ENCODE measurements at regions not wholly inside any gene's neighbourhood (a gene's known extent, or its start where the extent isn't known, plus 50 kb on each side); places are given as distances from the start of the nearest gene placed in this dataset.

DNA sequence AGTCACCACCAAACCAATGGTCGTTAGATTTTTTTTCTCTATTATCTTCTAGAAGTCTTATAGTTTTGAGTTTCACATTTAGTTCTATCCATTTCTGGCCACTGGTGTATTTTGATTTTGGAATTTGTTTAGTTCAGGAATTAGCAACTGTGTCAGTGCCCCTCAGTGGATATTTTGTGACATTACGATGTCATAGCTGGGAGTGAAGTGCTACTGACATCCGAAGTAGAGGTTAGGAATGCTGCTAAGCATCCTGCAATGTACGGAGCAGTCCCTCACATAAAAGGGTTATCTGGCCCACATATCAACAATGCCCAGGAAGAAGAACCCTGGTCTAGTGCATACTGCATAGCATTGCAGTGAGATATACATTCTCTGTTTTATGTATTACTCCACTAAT, 157.4 kb upstream of the RGPD4 start:
- Histone ChIP-seq H3K4me3 (ENCODE audit: low read length) (no peak overlapping the region), H4K20me1 (ENCODE audit: insufficient read depth, low read depth, low read length) (no peaks in the 10 kb centered on the region), H3K36me3 (ENCODE audit: insufficient read depth, low read length) (no peaks in the 10 kb centered on the region), H3K4me2 (ENCODE audit: low read depth, low read length, poor library complexity, severe bottlenecking) (no peak overlapping the region), H3K9me2 (replicated peaks; ENCODE audit: insufficient read depth, low read length) (no peaks in the 10 kb centered on the region), H3K9ac (ENCODE audit: low read length) (no peak overlapping the region), H3K27me3 (ENCODE audit: low read length) (no peaks in the 10 kb centered on the region), H2AFZ (ENCODE audit: low read length) (no peak overlapping the region), H3K4me1 (ENCODE audit: low read length) (no peaks in the 10 kb centered on the region), H3K79me2 (ENCODE audit: low read length) (no peaks in the 10 kb centered on the region), H3K27ac (ENCODE audit: low read length) (no peak overlapping the region), H3K9me3 (ENCODE audit: low read length) (no peaks in the 10 kb centered on the region)
- DNase-seq, result no peak

DNA sequence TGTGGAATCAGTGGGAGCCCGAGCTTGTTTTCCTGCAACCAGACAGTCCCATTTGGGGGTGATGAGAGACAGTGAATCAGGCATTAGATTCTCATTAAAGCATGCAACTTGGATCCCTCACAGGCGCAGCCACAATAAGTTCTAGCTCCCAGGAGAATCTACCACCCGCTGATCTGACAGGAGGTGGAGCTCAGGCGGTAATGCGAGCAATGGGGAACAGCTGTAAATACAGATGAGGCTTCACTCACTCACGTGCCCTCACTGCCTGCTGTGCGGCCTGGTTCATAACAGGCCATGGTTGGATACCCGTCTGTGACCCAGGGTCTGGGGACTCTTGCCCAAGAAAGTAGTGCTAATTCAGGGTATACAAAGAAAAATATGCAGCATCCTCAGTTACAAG, 144.8 kb upstream of the RGPD4 start:
- H3K4me2 ChIP-seq (ENCODE audit: low read depth, low read length, poor library complexity, severe bottlenecking), result no peak overlapping the region
- H3K27me3 ChIP-seq (ENCODE audit: low read length), result no peaks in the 10 kb centered on the region
- H4K20me1 ChIP-seq (ENCODE audit: insufficient read depth, low read depth, low read length), result no peaks in the 10 kb centered on the region
- DNase-seq, result no peak
- H2AFZ ChIP-seq (ENCODE audit: low read length), result no peak overlapping the region
- H3K36me3 ChIP-seq (ENCODE audit: insufficient read depth, low read length), result no peaks in the 10 kb centered on the region
- no peaks in the 10 kb centered on the region for H3K4me1 ChIP-seq (ENCODE audit: low read length)
- no peak overlapping the region for H3K4me3 ChIP-seq (ENCODE audit: low read length)
- H3K9me2 ChIP-seq (replicated peaks; ENCODE audit: insufficient read depth, low read length), result no peaks in the 10 kb centered on the region
- no peaks in the 10 kb centered on the region for H3K9me3 ChIP-seq (ENCODE audit: low read length)
- no peak overlapping the region for H3K27ac ChIP-seq (ENCODE audit: low read length)
- no peaks in the 10 kb centered on the region for H3K79me2 ChIP-seq (ENCODE audit: low read length)
- no peak overlapping the region for H3K9ac ChIP-seq (ENCODE audit: low read length)

DNA sequence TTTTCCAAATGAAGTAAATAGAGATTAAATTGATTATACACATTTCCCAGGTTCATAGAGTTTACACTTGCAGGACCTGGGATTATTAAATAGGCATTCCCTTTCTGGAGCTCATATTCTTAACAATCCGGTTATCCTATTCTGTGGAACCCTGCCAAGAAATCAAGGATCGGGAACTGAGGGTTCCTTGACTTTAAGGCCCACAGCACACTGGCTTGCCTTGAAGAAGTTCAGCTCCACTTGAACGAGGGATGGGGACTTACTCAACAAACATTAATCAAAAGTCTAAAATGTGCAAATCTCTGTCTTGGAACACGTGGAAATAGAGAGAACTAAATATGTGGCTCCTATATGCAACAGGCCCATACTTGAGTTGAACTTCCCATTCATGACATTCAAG, 142.3 kb upstream of the RGPD4 start:
- no peak for DNase-seq
- Histone ChIP-seq H3K79me2 (ENCODE audit: low read length) (no peaks in the 10 kb centered on the region), H3K4me1 (ENCODE audit: low read length) (no peaks in the 10 kb centered on the region)

DNA sequence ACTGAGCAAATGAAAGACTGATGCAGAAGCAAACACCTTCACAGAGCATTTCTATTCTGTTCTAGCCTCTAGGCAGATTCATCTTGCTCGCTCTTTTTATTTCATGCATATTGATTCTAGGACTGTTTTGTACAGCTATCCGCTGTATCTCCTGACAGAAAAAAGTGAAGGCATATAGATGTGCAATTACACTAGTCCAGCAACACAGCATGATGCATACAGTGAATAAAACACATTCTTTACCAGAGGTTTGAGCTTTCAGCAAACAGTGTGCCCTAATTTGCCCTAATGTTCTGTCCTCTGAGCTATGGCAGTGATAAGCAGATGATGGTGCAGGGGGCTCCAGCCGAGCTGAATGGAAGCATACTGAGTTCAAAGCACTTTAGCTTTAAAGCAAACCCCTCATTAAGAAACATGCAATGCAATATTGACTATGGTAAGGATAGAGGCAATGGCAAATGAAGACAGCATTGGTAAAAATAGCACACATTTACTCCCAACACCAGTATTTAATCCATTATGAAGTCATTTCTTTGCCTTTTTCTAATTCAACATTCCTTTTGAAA, 141.2 kb upstream of the RGPD4 start:
- H3K4me2 ChIP-seq (ENCODE audit: low read depth, low read length, poor library complexity, severe bottlenecking), result no peak overlapping the region
- H3K36me3 ChIP-seq (ENCODE audit: insufficient read depth, low read length), result no peaks in the 10 kb centered on the region
- no peaks in the 10 kb centered on the region for H3K4me1 ChIP-seq (ENCODE audit: low read length)
- no peaks in the 10 kb centered on the region for H3K27me3 ChIP-seq (ENCODE audit: low read length)
- H3K9me2 ChIP-seq (replicated peaks; ENCODE audit: insufficient read depth, low read length), result no peaks in the 10 kb centered on the region
- H4K20me1 ChIP-seq (ENCODE audit: insufficient read depth, low read depth, low read length), result no peaks in the 10 kb centered on the region
- H3K4me3 ChIP-seq (ENCODE audit: low read length), result no peak overlapping the region
- no peak overlapping the region for H2AFZ ChIP-seq (ENCODE audit: low read length)
- no peaks in the 10 kb centered on the region for H3K9me3 ChIP-seq (ENCODE audit: low read length)
- no peak for DNase-seq
- no peak overlapping the region for H3K27ac ChIP-seq (ENCODE audit: low read length)
- H3K79me2 ChIP-seq (ENCODE audit: low read length), result no peaks in the 10 kb centered on the region
- no peak overlapping the region for H3K9ac ChIP-seq (ENCODE audit: low read length)

More for the DNA sequence above, 142.3 kb upstream of the RGPD4 start:
- Histone ChIP-seq H3K9me2 (replicated peaks; ENCODE audit: insufficient read depth, low read length) (no peaks in the 10 kb centered on the region), H3K27ac (ENCODE audit: low read length) (no peak overlapping the region), H3K36me3 (ENCODE audit: insufficient read depth, low read length) (no peaks in the 10 kb centered on the region), H4K20me1 (ENCODE audit: insufficient read depth, low read depth, low read length) (no peaks in the 10 kb centered on the region), H2AFZ (ENCODE audit: low read length) (no peak overlapping the region), H3K27me3 (ENCODE audit: low read length) (no peaks in the 10 kb centered on the region), H3K4me2 (ENCODE audit: low read depth, low read length, poor library complexity, severe bottlenecking) (no peak overlapping the region), H3K9me3 (ENCODE audit: low read length) (no peaks in the 10 kb centered on the region), H3K9ac (ENCODE audit: low read length) (no peak overlapping the region), H3K4me3 (ENCODE audit: low read length) (no peak overlapping the region)

DNA sequence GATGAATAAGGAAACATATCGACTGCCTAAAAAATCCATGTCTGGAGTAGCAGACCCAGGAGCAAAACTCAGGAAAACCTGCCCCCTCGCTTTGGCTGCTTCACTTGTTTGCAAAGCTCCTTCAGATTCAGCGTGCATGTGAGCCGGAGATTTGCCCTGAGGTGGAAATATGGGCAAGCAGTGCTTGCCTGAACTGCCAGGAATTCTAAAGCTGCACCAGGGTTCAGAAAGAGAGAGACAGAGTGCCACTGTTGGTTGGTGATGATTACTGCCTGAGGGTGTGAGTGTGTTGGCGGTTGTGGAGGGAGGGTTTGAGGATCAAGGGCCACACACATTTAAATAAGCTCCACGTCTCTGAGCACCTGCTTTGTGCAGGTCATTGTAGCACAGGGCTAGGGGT, 139.6 kb upstream of the RGPD4 start:
- Histone ChIP-seq H3K9me2 (replicated peaks; ENCODE audit: insufficient read depth, low read length) (no peaks in the 10 kb centered on the region), H3K4me3 (ENCODE audit: low read length) (no peak overlapping the region), H3K79me2 (ENCODE audit: low read length) (no peaks in the 10 kb centered on the region), H3K9me3 (ENCODE audit: low read length) (no peaks in the 10 kb centered on the region), H4K20me1 (ENCODE audit: insufficient read depth, low read depth, low read length) (no peaks in the 10 kb centered on the region), H3K4me1 (ENCODE audit: low read length) (no peaks in the 10 kb centered on the region), H3K36me3 (ENCODE audit: insufficient read depth, low read length) (no peaks in the 10 kb centered on the region), H3K27me3 (ENCODE audit: low read length) (no peaks in the 10 kb centered on the region), H3K4me2 (ENCODE audit: low read depth, low read length, poor library complexity, severe bottlenecking) (no peak overlapping the region), H3K27ac (ENCODE audit: low read length) (no peak overlapping the region), H2AFZ (ENCODE audit: low read length) (no peak overlapping the region), H3K9ac (ENCODE audit: low read length) (no peak overlapping the region)
- no peak for DNase-seq

DNA sequence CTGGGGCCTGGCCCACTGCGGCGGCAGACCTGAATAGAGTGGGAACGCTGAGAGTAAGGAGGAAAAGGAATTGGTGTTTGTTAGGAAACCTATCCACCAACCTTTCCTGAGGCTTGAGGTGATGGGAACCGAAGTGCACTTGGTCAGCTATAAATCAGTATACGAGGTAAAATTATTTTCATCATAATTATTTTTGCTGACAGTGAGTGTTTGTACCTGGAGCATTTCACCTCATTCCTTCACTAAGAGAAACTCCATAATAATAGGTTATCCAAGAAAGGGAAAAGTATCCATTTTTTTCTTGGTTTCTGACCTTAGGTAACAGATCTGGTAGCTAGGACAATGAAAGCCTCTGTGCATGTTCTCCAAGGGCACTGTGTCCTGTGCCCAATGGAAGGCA, 138.6 kb upstream of the RGPD4 start:
- no peak for DNase-seq
- Histone ChIP-seq H3K9me3 (ENCODE audit: low read length) (no peaks in the 10 kb centered on the region), H2AFZ (ENCODE audit: low read length) (no peak overlapping the region), H3K27me3 (ENCODE audit: low read length) (no peaks in the 10 kb centered on the region), H3K9me2 (replicated peaks; ENCODE audit: insufficient read depth, low read length) (no peaks in the 10 kb centered on the region), H4K20me1 (ENCODE audit: insufficient read depth, low read depth, low read length) (no peaks in the 10 kb centered on the region), H3K4me2 (ENCODE audit: low read depth, low read length, poor library complexity, severe bottlenecking) (no peak overlapping the region), H3K36me3 (ENCODE audit: insufficient read depth, low read length) (no peaks in the 10 kb centered on the region), H3K9ac (ENCODE audit: low read length) (no peak overlapping the region), H3K4me1 (ENCODE audit: low read length) (no peaks in the 10 kb centered on the region), H3K27ac (ENCODE audit: low read length) (no peak overlapping the region), H3K4me3 (ENCODE audit: low read length) (no peak overlapping the region), H3K79me2 (ENCODE audit: low read length) (no peaks in the 10 kb centered on the region)

DNA sequence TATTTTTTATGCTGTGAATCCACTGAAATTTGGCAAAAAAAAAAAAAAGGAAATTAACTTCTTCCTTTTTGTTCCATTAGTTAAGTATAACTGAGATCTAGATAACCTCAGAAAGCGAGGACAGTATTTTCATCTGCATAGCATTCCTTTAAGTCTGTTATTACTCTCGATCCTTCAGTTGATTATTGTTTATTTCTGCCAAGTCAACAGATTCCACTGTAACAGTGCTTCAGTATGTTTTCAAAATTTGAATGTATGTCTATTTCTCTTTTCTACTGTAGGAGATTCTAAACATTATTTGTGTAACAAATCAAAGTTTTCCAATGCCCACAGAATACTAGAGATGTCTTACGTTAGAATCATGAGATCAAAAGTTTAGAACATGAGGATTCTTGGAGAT, 133.1 kb upstream of the RGPD4 start:
- Histone ChIP-seq H3K4me3 (ENCODE audit: low read length) (no peak overlapping the region), H2AFZ (ENCODE audit: low read length) (no peak overlapping the region), H3K36me3 (ENCODE audit: insufficient read depth, low read length) (no peaks in the 10 kb centered on the region), H3K9ac (ENCODE audit: low read length) (no peak overlapping the region), H3K4me1 (ENCODE audit: low read length) (no peaks in the 10 kb centered on the region), H3K9me3 (ENCODE audit: low read length) (no peaks in the 10 kb centered on the region), H4K20me1 (ENCODE audit: insufficient read depth, low read depth, low read length) (no peaks in the 10 kb centered on the region), H3K27ac (ENCODE audit: low read length) (no peak overlapping the region), H3K79me2 (ENCODE audit: low read length) (no peaks in the 10 kb centered on the region), H3K9me2 (replicated peaks; ENCODE audit: insufficient read depth, low read length) (no peaks in the 10 kb centered on the region), H3K27me3 (ENCODE audit: low read length) (no peaks in the 10 kb centered on the region), H3K4me2 (ENCODE audit: low read depth, low read length, poor library complexity, severe bottlenecking) (no peak overlapping the region)
- DNase-seq, result no peak

DNA sequence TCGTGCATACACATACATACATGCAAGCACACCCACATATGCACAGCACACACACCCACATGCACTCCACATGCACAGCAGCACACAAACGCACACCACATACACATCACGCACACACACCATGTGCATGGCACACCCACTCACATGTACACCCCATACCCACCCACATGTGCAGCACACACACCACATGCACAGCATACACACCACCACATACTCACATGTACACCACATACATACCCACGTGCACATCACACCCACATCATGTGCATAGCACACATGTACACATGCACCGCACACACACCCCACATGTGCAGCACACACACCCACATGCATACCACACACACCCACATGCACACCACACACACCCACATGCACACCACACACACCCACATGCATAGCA, 132.0 kb upstream of the RGPD4 start:
- Histone ChIP-seq H3K4me2 (ENCODE audit: low read depth, low read length, poor library complexity, severe bottlenecking) (no peak overlapping the region), H3K9ac (ENCODE audit: low read length) (no peak overlapping the region), H3K4me1 (ENCODE audit: low read length) (no peaks in the 10 kb centered on the region), H3K9me2 (replicated peaks; ENCODE audit: insufficient read depth, low read length) (no peaks in the 10 kb centered on the region), H2AFZ (ENCODE audit: low read length) (no peak overlapping the region), H3K27ac (ENCODE audit: low read length) (no peak overlapping the region), H4K20me1 (ENCODE audit: insufficient read depth, low read depth, low read length) (no peaks in the 10 kb centered on the region), H3K79me2 (ENCODE audit: low read length) (no peaks in the 10 kb centered on the region), H3K4me3 (ENCODE audit: low read length) (no peak overlapping the region), H3K9me3 (ENCODE audit: low read length) (no peaks in the 10 kb centered on the region), H3K36me3 (ENCODE audit: insufficient read depth, low read length) (no peaks in the 10 kb centered on the region), H3K27me3 (ENCODE audit: low read length) (no peaks in the 10 kb centered on the region)
- no peak for DNase-seq

DNA sequence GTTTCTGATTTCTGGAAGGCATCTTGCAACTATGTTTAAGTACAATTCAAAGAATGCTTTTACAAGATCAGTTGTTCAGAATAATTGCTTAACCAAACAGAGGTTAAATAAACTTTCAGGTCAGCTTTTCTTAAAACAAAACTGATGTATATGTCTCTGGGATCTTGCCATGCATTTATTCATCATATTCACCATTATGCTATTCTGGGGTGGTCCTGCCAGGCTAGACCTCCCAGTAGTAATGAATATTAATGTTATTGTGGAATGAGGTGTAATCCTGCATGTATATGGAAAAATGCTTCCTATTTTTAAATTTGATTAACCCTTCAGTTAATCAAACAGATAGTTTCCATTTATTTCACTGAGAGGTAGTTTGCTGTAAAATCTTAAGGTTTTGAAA, 129.3 kb upstream of the RGPD4 start:
- no peaks in the 10 kb centered on the region for H3K9me3 ChIP-seq (ENCODE audit: low read length)
- no peak overlapping the region for H3K27ac ChIP-seq (ENCODE audit: low read length)
- no peaks in the 10 kb centered on the region for H3K79me2 ChIP-seq (ENCODE audit: low read length)
- H3K9ac ChIP-seq (ENCODE audit: low read length), result no peak overlapping the region
- H3K4me1 ChIP-seq (ENCODE audit: low read length), result no peaks in the 10 kb centered on the region
- DNase-seq, result no peak
- H3K27me3 ChIP-seq (ENCODE audit: low read length), result no peaks in the 10 kb centered on the region
- no peaks in the 10 kb centered on the region for H4K20me1 ChIP-seq (ENCODE audit: insufficient read depth, low read depth, low read length)
- no peaks in the 10 kb centered on the region for H3K36me3 ChIP-seq (ENCODE audit: insufficient read depth, low read length)
- H2AFZ ChIP-seq (ENCODE audit: low read length), result no peak overlapping the region
- H3K4me2 ChIP-seq (ENCODE audit: low read depth, low read length, poor library complexity, severe bottlenecking), result no peak overlapping the region
- no peak overlapping the region for H3K4me3 ChIP-seq (ENCODE audit: low read length)
- H3K9me2 ChIP-seq (replicated peaks; ENCODE audit: insufficient read depth, low read length), result no peaks in the 10 kb centered on the region

Data from Karpas-422 (cell line).